ENCODE measurements at regions not wholly inside any gene's neighbourhood (a gene's known extent, or its start where the extent isn't known, plus 50 kb on each side); places are given as distances from the start of the nearest gene placed in this dataset.

DNA sequence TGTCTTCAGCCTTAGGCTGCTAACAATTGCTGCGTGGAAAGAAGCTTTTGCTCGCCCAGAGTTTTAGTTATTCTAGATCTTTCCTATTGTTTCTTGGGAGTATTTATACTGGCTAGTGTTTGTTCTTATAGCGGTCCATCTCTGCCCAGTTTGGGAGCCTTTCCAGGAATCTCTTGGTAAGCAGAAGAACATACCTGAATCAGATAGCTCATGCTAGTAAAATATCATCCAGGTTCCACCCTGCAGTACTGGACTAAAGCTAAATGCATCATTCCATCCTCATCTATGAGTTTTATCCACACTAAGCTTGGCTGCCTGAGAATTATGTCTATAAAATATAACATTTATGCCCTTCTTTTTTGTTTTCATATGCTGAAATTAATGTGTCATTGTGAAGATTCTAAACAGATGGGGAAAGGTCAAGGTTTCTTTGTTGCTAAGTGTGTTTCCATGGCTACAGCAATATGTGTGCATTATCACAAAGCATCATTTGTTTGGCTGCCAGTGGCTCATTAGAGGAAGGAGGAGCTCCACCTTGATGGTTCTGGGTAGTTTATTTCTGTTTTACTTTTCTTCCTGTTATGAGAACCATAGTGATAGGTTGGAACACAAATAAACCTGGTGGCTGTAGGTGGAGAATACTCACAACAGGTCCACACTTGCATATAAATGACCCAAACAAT lies 182.8 kb downstream of the PIK3C3 start:
- no peak for DNase-seq

DNA sequence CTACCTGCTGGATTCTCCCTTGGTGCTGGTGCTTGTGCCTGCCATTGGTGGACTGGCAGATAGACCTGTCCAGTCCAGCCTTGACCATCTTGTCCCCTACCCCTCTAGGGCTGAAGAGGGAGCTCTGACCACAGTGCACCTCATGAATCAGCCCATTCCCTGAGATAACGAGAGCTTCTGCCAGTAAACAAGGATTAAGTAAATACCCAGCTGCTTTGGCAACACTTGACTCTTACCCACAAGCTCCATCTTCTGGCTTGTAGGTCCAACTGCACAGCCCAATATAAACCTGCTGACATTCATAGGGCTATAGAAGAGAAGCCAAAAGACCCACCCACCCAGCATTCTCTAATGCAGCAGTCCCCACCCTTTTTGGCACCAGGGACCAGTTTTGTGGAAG lies 186.4 kb downstream of the PIK3C3 start:
- no peak for DNase-seq

DNA sequence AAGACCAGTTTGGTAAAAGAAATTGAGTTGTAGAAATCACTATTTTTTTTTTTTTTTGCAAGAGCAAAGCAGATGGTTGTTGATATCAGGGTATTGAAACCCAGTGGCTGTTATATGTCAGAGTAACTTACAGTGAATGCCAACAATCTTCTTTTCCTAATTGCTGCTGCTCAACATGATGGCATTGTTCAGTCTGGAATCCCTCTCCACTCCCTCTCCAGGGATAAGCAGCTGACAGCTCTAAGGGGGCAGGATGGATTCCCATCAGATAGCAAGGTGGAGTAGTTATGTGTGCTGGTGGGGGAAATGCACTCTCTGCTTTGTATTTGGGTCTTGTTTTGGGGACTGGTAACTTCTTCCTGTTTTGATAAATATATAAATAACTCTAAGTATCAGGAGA lies 200.0 kb downstream of the PIK3C3 start:
- DNase-seq, result no peak

DNA sequence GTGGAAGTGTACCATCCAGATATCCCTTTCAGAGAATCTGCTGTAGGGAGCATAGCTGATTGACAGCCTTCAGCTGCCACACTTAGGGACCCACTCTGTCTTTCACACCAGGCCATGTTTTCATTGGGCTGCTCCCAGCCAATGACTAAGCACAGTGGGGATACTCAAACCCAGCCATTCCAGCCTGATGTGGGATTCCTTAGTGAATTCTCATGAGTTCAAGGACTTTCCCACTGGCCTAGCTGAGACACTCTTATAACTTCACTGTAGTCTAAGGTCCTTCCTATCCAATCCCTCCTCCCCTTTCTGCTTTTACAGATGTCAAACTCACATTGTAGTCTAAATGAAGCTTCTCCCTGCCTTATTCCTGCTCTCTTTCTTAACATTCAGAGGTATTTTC lies 201.2 kb downstream of the PIK3C3 start:
- no peak for DNase-seq

DNA sequence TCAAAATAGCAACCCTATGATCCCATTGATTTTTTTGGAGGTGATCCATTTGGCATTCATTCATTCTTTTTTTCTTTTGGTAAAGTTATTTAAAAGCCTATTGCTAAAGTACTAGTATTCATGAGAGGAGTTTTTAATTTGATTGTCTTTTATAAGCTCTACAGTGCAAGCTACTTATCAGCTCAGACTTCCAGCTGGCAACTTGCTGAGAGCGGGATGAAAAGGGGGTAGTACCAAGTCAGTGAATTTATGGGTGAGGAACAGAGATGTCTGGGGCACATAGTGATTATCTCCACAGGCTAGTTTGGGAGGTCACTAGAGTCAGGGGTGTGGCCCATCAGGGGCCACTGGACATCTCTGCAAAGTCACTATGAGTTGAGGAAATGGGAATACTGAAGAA lies 202.4 kb downstream of the PIK3C3 start:
- DNase-seq, result no peak

DNA sequence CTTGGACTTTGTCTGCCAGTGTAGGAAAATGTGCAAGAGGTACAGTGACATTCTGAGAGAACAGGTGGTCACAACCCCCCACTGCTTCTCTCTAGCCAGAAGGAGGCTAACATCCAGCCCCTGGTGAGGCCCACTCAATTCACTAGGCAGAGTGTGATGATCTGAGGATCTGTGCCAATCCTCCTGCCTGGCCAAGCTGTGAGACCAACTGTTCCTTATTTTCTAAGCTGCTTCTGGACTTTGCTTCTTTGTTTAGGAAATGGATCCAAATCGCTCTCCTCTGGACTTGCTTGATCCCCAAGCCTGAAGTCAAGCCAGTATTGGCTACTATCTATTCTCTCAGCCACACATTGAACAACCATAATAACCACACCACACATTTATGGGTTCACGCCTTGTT lies 202.8 kb downstream of the PIK3C3 start:
- no peak for DNase-seq

DNA sequence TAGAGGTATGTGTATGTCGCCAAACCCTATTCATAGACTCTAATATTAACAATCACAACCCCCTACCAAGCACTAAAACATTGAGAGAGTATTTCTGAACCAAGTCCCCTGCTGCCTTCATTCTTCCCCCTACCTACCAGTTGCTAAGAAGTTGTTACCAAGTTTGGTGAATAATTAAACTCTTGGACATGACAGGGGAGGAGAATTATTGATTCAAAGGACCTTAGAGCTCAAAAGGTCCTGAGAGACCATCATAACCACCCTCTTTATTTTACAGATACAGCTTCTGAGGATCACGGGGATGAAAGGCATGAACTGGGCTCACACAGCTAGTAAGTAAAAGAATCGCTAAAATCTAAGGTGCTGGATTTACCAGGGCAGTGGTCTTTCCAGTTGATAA lies 204.1 kb downstream of the PIK3C3 start:
- DNase-seq, result no peak

DNA sequence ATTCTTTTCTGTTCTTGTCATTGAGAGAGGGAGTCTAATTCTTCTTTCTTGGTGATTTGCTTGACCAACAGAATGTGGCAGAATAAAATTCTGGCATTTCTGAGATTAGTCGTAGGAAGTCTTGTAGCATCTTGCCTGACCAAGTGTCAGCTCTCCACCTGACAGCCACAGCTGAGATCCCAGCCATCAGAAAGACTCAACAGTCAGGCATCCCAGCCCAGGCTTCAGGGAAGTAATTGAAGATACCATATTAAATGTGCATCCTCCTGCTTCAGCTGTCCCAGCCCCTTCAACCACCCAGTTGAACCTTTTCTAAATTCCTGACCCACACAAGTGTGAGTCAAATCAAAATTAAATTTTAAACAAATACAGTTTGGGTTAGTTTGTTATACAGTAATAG lies 208.3 kb downstream of the PIK3C3 start:
- no peak for DNase-seq

DNA sequence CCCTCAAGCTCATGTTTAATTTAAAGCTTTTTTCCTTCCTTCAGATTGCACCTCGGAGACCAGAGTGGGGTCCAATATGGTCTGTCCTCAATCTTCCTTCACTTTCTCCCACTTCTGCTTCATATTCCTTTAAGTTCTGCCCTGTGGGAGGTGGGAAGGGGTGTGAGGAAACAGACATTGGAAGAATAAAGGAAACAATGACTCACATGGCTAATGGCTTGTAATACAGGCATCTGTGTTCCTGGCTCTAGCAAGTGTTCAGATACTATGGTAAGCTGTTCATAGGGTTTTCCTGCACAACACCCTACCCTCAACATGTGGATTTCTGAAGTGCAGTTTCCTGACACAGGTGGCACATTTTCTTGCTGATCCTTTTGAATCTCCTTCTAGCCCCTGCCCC lies 209.5 kb downstream of the PIK3C3 start:
- no peak for DNase-seq

DNA sequence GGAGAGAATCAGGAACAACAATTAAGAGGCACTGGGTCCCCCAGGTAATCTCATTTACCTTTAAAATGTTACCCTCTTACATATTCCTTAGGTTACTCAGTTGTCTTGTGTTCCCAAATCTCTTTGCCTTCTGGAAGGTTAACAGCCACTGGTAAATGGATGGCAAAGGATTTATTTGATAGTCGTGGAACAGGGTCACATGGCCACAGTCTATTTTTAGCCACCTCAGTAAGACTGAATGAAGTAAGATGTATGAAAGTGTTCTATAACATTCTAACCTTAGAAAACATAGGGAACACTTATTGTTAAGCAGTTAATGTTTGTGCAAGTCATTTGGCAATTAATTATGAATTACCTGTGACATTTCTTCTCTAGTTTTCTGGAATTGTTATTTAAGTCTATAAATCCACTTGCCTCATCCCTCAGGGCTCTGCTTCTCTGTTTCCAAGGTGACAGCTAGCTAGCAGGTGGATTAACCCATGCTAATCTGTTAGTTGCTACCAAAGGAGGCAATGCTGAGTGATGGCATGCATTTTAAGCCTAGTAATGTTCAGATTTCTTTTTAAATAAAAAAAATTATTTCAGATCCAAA lies 211.0 kb downstream of the PIK3C3 start:
- DNase-seq, result no peak

DNA sequence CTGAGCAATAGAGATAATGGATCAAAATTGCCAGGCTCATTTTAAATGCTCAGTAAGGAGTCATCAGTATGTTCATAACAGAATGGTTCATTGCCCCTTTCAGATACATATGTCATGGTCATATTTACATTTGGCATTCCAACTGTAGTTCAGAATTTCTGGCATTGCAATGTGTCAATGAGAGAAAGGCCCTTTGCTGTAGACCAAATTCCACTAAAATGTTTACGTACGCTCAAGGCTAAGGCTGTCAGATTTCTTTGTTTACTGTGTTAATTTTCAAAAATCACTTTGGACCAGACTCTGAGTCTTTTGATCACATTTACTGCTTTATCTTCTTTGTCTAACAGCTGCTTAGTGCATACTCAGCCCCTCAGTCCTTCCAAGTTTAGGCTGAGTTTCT lies 213.5 kb downstream of the PIK3C3 start:
- DNase-seq, result no peak

DNA sequence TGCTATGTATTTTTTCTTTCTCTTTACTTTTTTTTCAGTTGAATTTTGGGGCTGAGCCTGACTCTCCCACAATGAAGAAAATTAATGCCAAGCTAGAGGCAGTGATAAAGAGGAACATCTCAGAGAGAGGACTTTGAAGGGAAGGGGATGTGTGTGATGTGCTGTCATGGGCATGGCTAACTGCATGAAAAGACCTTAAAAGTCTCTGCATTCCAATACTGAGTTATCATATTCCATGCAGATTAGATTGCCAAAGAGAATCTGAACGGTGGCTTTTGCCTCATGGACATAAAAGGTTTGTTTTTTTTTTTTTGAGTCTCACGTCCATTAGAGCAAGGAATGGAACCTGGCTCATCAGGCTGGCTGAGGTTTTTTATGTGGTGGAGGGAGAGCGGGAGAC lies 213.9 kb downstream of the PIK3C3 start:
- no peak for DNase-seq

DNA sequence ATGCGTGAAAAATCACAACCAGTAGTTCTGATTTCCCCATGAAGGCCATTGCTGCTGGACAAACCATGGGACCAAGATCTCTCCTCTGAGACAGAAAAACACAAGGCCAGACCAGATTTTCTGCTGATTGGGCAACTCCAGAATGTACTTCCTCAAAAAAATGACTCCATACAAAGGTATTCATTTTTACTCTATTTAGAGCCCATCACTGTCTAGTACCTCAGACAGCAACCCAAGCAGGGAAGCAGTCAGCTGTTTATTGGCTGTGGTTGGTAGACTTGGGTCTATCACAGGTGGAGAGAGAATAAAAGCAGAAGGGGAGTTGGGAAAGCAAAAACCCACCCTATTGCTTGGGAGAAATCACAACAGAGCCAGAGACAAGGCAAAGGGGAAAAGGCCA lies 219.9 kb downstream of the PIK3C3 start:
- no peak for DNase-seq

DNA sequence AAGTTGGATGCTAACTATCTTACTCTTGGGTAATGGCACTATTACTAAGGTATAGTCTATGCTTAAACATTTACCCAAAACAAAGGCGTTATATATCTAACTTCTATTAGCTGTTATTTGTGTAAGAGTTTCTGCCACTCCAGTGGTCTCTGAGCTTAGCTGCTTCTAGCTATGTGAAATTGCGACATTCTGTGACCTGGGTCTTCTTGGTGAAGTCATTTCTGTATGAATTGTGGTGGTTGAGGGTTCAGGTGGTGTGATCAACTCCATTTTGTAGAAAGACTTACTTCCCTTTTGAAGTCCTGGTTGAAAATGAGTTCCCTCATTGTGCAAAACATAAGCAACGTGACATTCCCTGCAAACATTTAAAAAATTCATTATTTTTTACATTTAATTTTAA lies 221.6 kb downstream of the PIK3C3 start:
- DNase-seq, result no peak

DNA sequence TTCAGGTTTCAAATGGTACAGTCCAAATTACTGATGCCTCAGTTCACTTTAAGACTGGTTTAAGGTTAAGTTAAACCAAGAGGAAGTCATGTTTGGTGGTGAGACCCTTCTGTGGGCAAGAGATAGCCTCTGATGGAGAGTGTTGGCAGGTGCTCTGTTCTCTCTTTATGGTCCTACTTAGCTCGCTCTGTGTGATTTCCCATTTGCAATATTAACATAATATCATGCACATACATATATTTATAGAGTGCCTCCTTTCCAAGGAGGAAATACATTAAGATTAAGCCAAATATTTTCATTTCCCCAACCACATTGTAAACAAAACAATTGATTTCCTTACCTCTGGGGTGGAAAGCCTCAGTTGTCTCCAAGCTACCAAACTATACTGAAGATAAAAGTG lies 222.4 kb downstream of the PIK3C3 start:
- DNase-seq, result no peak

DNA sequence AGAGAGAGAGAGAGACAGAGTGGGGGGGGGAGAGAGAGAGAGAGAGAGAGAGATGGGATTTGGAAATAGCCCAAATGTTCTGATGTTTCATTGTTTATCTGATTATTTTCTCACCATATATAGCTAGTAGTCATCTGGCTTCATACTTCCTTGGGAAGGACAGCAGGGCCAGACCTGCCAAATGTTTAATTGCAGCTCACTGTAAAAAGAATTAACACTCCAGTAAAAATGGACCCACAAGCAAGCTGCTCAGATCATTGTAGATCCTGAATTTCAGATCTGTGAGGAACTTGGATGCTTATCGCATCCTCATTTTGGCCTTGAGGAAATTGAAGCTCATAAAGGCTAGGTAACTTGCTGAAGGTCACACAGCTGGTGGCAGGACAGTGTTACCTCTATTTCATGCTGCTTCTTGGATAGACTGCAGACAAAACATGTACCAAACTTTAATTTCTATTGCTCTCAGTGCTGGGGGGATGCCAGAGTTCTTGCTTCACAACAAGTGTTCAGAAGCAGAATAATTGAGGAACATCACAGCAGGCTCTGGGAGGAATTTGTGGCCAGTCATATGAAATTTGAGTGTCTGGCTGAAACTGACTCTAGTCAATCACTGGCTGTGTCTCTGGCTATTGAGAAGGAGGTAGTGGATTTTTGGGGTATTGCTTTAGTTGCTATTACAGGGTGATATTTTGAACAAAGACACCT lies 223.5 kb downstream of the PIK3C3 start:
- DNase-seq, result no peak

DNA sequence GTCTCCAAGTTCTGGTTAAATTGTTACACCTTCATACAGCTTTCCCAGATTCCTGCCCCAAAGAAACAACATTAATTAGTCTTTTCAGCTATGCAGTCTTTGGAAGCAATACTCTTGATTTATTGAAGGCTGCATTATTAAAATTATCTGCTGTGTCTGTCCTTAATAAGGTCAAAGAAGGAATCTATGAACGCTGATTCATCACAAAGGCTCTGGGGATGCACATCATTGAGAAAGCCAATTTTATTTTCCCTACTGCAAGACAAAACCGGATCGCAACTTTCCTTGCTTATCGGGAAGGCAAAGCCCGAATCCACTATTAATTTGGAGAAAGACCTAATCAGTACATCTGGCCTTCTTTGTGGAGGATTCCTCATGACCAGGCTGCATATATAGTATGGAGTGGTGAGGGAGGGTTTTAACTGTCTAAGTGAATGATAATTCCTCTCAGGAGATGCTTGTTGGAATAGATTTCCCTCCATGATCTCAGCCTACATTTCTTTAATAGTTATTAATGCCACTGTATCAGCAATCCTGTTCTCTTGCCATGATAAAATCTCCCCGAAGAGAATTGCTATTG lies 224.6 kb downstream of the PIK3C3 start:
- no peak for DNase-seq

DNA sequence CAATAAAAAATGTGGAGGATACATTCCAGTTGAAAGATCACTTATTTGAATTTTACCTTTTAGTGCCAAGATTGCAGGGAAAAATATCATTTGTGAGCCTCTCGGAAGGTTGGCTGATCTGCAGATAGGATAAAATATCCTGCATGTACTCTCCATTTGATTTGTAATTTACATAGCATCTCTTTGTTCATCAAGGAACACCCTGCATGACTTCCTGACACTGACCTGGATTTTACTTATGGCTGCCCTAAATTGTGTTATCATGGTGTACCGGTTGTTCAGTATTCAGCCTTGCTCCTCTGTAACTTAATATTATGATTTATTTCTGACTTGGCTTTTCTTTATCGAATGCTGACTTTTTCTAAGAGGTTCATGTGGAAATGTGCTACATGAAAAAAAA lies 226.4 kb downstream of the PIK3C3 start:
- no peak for DNase-seq

DNA sequence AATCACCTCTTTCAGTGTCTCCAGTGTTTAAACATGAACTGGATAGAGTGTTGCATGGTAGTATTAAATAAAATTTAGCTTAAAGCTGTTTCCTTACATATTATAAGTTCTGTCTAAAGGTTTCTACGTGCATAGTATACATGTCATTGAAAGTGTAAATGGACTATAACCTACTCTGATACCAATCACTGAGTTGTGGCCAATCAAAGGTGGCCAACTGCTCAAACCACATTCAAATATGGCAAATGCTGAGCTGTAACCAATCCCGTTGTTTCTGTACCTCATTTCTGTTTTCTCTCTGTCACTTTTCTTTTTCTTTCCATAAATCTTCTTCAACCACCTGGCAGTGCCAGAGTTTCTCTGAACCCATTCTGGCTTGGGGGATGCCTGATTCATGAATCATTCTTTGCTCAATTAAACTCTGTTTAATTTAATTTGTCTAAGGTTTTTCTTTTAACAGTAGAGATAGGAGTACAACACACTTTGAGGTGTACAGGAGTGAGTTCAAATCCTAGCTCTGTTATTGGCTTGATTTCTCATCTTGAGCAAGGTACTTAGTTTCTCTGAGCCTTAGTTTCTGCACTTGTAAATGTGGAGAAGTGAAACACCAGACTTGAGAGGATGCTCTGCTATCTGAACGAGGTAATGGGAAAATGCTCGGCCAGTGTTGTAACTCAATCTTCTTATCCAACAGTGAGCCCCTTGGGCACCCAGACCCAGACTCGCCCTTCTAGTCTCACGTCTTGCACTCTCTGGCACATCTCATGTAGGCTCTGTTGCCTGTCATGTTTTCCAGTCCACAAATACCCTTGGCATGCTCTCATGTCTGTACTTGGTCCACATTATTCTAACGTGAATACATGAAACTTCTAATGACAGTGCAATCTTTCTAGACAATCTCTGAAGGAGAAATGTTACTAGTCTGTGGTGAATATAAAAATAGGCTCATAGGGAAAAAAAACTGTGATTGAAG lies 228.0 kb downstream of the PIK3C3 start:
- no peak for DNase-seq

DNA sequence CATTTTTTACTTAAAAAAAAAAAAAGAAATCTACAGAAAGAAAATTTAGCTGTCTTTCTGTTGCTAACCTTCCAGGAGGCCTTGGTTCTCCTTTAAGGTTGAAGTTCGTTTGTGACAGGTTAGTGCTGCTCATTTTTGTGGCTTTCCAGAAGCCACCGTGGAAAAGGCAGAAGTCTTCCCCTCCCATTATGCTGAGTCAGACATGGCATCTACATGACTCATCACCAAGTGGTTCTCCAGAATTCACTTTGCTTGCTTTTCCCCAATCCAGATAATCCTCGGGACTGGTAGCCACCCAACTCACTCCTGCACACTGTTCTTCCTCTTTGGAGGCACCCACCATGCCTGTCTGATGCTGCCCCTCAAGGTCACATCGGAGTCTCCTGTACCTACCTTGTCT lies 228.7 kb downstream of the PIK3C3 start:
- no peak for DNase-seq

DNA sequence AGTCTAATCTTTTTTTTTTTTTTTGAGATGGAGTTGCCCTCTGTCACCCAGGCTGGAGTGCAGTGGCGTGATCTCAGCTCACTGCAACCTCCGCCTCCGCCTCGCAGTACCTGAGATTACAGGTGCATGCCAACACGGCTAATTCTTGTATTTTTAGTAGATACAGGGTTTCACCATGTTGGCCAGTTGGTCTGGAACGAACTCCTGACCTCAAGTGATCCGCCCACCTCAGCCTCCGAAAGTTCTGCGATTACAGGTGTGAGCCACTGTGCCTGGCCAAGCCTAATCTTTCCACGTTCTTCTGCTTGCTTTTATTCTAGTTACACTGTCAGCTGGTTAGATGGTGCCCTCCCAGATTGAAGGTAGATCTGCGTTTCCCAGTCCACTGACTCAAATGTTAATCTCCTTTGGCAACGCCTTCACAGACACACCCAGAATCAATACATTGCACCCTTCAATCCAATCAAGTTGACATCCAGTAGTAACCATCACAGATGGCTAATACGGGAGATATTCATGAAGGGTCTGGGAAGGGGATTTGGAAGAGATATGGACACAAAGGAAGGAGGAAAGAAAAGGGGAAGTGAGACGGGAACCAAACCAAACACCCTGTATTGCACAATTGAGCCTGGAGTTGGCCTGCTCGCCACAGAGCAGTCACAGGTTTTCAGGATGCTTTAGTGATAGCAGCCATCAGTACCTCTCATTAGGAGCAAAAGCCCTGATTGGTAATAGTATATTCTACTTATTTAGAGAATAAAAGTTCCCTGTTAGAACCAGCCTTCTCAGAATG lies 229.8 kb downstream of the PIK3C3 start:
- DNase-seq, result no peak

DNA sequence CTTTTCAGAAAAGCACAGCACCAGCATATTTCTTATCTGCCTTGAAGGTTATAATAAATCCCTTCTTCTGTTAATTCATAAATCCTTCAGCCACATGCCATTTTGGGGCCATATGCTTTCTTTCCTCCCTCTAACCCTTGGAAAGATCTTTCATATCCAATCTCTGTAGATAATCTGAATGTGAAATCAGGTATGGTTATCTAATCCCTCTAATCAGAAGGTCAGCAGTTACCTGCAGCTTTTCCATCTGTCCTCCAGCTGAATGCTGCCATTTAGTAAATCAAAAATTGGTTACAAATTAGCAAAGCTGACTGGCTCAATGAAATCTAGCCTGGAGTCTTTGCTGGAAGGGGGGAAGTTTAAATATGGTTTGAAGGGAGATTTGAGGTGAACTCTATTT lies 230.5 kb downstream of the PIK3C3 start:
- DNase-seq, result no peak
